ENCODE measurements at regions not wholly inside any gene's neighbourhood (a gene's known extent, or its start where the extent isn't known, plus 50 kb on each side); places are given as distances from the start of the nearest gene placed in this dataset.
A peak's percentile ranks its signal among the peaks of the same experiment; 100 is the strongest.
"Not testable (repeated sequence)": the region's sequence is repeated elsewhere in the genome, so short reads cannot be mapped to it uniquely, and the experiment has no call there.

- Histone ChIP-seq H3K4me3 (peak overlapping the region; percentile 33 to 45 (median 42)), H3K4me1 (peaks cover 13 to 24% (median 19%) of the 10 kb centered on the region in 4 donors), H3K27me3 (peaks cover 0 to 42% (median 24%) of the 10 kb centered on the region in 3 donors)
- H3K36me3 ChIP-seq; H3K9me3 ChIP-seq; intact Hi-C loops (cut with DNase I; ENCODE audit: low total_unique reads); H3K27ac ChIP-seq: not testable (repeated sequence)
- WGBS, 5 donors, result 0 to 5% (median 3%) methylated on average over 22 to 31 of the region's 31 CpGs
- peak in 1 of 2 donors; percentile 18 for DNase-seq
Measured at GRCh38 chr7:150047772-150048171, 174.0 kb downstream of the ATP6V0E2 start.

- not testable (repeated sequence) for H3K9me3 ChIP-seq
Measured at GRCh38 chr7:150048244-150049011, 174.7 kb downstream of the ATP6V0E2 start.

GRCh38 chr7:150049012-150049655 is 175.4 kb downstream of the ATP6V0E2 start:
- Histone ChIP-seq H3K27me3 (peaks cover 0 to 48% (median 24%) of the 10 kb centered on the region in 3 donors), H3K4me1 (peaks cover 13 to 24% (median 19%) of the 10 kb centered on the region in 4 donors), H3K4me3 (peak overlapping the region; percentile 33 to 45 (median 42)), H3K27ac (peak overlapping the region in 2 of 5 donors; percentile 14 to 29)
- 6 to 13% (median 11%) methylated on average over 17 to 28 of the region's 46 CpGs for WGBS, 5 donors
- DNase-seq, result peak; percentile 27 to 55
- H3K9me3 ChIP-seq; intact Hi-C loops (cut with DNase I; ENCODE audit: low total_unique reads); H3K36me3 ChIP-seq: not testable (repeated sequence)
- peak in 1 of 7 experiments; percentile 10 for TF ChIP-seq CTCF (IDR thresholded peaks at IDR 0.05)

More at GRCh38 chr7:150048244-150049011, 174.7 kb downstream of the ATP6V0E2 start:
- Histone ChIP-seq H3K4me3 (peak overlapping the region; percentile 33 to 45 (median 42)), H3K27me3 (peaks cover 0 to 43% (median 24%) of the 10 kb centered on the region in 3 donors), H3K4me1 (peaks cover 13 to 24% (median 19%) of the 10 kb centered on the region in 4 donors)
- H3K27ac ChIP-seq; intact Hi-C loops (cut with DNase I; ENCODE audit: low total_unique reads); H3K36me3 ChIP-seq: not testable (repeated sequence)
- peak in 1 of 2 donors; percentile 13 for DNase-seq
- 1 to 4% (median 2%) methylated on average over 7 to 69 of the region's 79 CpGs for WGBS, 5 donors
- TF ChIP-seq CTCF (IDR thresholded peaks at IDR 0.05), result peak in 1 of 7 experiments; percentile 7

GRCh38 chr7:150053396-150053795 is 179.6 kb downstream of the ATP6V0E2 start:
- DNase-seq; intact Hi-C loops (cut with DNase I; ENCODE audit: low total_unique reads); H3K9me3 ChIP-seq; H3K36me3 ChIP-seq; H3K4me3 ChIP-seq; H3K27ac ChIP-seq: not testable (repeated sequence)
- peaks cover 0 to 28% (median 11%) of the 10 kb centered on the region in 3 donors for H3K27me3 ChIP-seq
- WGBS, 5 donors, result 58 to 77% (median 63%) methylated on average over 5 of the region's 5 CpGs
- peaks cover 5 to 12% (median 10%) of the 10 kb centered on the region in 4 donors for H3K4me1 ChIP-seq

- H3K36me3 ChIP-seq; H3K27ac ChIP-seq; intact Hi-C loops (cut with DNase I; ENCODE audit: low total_unique reads); DNase-seq; H3K4me3 ChIP-seq; H3K9me3 ChIP-seq; H3K4me1 ChIP-seq: not testable (repeated sequence)
- WGBS, 5 donors, result 74 to 89% (median 80%) methylated on average over 3 of the region's 3 CpGs
- peaks cover 0 to 24% (median 5%) of the 10 kb centered on the region in 3 donors for H3K27me3 ChIP-seq
Measured at GRCh38 chr7:150054242-150054641, 180.5 kb downstream of the ATP6V0E2 start.

All from stomach (tissue), 8 donors.